ENCODE measurements at regions not wholly inside any gene's neighbourhood (a gene's known extent, or its start where the extent isn't known, plus 50 kb on each side); places are given as distances from the start of the nearest gene placed in this dataset.

DNA sequence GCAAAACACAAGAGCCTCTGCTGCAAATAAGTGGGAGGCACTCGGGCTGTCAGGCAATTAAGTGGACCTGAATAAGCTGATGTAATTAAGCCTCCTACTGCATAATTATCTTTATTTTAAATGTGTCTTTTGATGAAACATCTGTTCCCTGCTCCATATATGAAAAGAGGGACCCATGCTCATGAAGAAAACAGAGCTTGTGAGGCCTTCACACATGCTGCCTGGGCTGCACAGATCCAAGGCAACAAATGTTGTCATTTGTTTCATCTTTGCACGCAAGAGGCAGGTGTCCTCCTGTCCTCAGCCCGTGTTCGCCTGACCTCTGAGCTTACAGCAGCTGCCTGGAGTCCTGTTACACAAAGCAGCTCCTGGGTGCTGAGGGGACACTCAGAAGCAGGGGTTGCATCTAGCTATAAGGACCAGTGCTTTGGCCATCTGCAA is 381.1 kb downstream of the ZNF608 start (continued):
- TF ChIP-seq, protein P1, sequence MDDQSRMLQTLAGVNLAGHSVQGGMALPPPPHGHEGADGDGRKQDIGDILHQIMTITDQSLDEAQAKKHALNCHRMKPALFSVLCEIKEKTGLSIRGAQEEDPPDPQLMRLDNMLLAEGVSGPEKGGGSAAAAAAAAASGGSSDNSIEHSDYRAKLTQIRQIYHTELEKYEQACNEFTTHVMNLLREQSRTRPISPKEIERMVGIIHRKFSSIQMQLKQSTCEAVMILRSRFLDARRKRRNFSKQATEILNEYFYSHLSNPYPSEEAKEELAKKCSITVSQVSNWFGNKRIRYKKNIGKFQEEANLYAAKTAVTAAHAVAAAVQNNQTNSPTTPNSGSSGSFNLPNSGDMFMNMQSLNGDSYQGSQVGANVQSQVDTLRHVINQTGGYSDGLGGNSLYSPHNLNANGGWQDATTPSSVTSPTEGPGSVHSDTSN (IDR thresholded peaks at IDR 0.05) = no peak
- TF ChIP-seq, protein P2, sequence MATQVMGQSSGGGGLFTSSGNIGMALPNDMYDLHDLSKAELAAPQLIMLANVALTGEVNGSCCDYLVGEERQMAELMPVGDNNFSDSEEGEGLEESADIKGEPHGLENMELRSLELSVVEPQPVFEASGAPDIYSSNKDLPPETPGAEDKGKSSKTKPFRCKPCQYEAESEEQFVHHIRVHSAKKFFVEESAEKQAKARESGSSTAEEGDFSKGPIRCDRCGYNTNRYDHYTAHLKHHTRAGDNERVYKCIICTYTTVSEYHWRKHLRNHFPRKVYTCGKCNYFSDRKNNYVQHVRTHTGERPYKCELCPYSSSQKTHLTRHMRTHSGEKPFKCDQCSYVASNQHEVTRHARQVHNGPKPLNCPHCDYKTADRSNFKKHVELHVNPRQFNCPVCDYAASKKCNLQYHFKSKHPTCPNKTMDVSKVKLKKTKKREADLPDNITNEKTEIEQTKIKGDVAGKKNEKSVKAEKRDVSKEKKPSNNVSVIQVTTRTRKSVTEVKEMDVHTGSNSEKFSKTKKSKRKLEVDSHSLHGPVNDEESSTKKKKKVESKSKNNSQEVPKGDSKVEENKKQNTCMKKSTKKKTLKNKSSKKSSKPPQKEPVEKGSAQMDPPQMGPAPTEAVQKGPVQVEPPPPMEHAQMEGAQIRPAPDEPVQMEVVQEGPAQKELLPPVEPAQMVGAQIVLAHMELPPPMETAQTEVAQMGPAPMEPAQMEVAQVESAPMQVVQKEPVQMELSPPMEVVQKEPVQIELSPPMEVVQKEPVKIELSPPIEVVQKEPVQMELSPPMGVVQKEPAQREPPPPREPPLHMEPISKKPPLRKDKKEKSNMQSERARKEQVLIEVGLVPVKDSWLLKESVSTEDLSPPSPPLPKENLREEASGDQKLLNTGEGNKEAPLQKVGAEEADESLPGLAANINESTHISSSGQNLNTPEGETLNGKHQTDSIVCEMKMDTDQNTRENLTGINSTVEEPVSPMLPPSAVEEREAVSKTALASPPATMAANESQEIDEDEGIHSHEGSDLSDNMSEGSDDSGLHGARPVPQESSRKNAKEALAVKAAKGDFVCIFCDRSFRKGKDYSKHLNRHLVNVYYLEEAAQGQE (IDR thresholded peaks at IDR 0.05; ENCODE audit: low read depth, low read length) = no peak
- TF ChIP-seq EZH2phosphoT487 (IDR thresholded peaks at IDR 0.05; ENCODE audit: borderline replicate concordance, low read depth) (no peak), MAX (IDR thresholded peaks at IDR 0.05; ENCODE audit: low read depth) (no peak), ZBTB33 (IDR thresholded peaks at IDR 0.05; ENCODE audit: borderline replicate concordance, low read depth) (no peak)

GRCh38 chr5:124355928-124356327 is 390.5 kb downstream of the ZNF608 start:
- no peaks in the 10 kb centered on the region for H3K79me2 ChIP-seq (ENCODE audit: insufficient read depth)
- CTCF ChIA-PET = no interaction called here

DNA sequence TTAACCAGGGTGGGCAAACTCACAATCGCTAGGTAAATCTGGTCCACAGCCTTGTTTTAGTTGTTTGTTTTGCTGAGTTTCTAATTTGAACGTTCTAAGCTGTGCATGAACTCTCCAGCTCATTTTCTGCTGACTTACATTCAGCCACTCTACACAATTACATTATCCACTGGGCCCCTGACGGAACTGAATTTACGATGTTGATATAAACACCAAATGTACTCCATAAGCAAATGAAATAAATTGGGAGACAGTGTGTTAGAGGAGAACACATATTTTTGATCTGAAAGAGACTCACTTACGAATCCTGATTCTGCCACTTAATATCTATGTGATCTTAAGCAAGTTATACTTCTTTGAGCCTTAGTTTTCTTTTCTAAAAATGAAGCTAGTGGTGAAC is 393.4 kb downstream of the ZNF608 start:
- Histone ChIP-seq H2AFZ (ENCODE audit: low read depth) (no peak overlapping the region), H3K9ac (no peak overlapping the region), H3K4me1 (ENCODE audit: control insufficient read depth in 1 of 2, insufficient read depth in 2 of 2, low read depth in 1 of 2, low read length in 1 of 2) (no peaks in the 10 kb centered on the region), H3K4me2 (no peak overlapping the region), H3K9me2 (no peaks in the 10 kb centered on the region), H3K36me3 (replicated peaks in 1 of 2; ENCODE audit: control insufficient read depth in 1 of 2, insufficient read depth in 2 of 2, low read length in 1 of 2) (no peaks in the 10 kb centered on the region), H4K20me1 (ENCODE audit: insufficient read depth) (no peaks in the 10 kb centered on the region), H3K27ac (ENCODE audit: low read depth in 2 of 2, low read length in 1 of 2) (no peak overlapping the region), H3K4me3 (ENCODE audit: low read depth in 2 of 2, low read length in 1 of 2) (no peak overlapping the region), H3F3A (replicated peaks; ENCODE audit: insufficient read depth) (no peaks in the 10 kb centered on the region), H3K27me3 (ENCODE audit: insufficient read depth) (no peaks in the 10 kb centered on the region), H3K9me3 (no peaks in the 10 kb centered on the region), H3K79me2 (ENCODE audit: insufficient read depth) (no peaks in the 10 kb centered on the region)
- 64% methylated on average over 5 of the region's 5 CpGs for WGBS (ENCODE audit: low lambda C conversion rate)
- ChIA-PET CTCF (no interaction called here), POLR2A (no interaction called here)
- no peak for DNase-seq
- no peak for TF ChIP-seq GABPA (IDR thresholded peaks at IDR 0.05; ENCODE audit: low read depth)
- TF ChIP-seq JUND (IDR thresholded peaks at IDR 0.05) = no peak
- TF ChIP-seq, protein P3, sequence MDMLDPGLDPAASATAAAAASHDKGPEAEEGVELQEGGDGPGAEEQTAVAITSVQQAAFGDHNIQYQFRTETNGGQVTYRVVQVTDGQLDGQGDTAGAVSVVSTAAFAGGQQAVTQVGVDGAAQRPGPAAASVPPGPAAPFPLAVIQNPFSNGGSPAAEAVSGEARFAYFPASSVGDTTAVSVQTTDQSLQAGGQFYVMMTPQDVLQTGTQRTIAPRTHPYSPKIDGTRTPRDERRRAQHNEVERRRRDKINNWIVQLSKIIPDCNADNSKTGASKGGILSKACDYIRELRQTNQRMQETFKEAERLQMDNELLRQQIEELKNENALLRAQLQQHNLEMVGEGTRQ (IDR thresholded peaks at IDR 0.05; ENCODE audit: borderline replicate concordance, low read depth, low read length) = no peak
- TF ChIP-seq, protein P4, sequence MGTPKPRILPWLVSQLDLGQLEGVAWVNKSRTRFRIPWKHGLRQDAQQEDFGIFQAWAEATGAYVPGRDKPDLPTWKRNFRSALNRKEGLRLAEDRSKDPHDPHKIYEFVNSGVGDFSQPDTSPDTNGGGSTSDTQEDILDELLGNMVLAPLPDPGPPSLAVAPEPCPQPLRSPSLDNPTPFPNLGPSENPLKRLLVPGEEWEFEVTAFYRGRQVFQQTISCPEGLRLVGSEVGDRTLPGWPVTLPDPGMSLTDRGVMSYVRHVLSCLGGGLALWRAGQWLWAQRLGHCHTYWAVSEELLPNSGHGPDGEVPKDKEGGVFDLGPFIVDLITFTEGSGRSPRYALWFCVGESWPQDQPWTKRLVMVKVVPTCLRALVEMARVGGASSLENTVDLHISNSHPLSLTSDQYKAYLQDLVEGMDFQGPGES (IDR thresholded peaks at IDR 0.05; ENCODE audit: low read depth, low read length) = no peak
- no peak for TF ChIP-seq POLR2AphosphoS5 (IDR thresholded peaks at IDR 0.05; ENCODE audit: low read depth, low read length)
- TF ChIP-seq ZBTB33 (IDR thresholded peaks at IDR 0.05; ENCODE audit: borderline replicate concordance, low read depth) = no peak
- TF ChIP-seq YY1 (IDR thresholded peaks at IDR 0.05; ENCODE audit: low read depth) = no peak
- no peak for TF ChIP-seq RXRA (IDR thresholded peaks at IDR 0.05; ENCODE audit: borderline replicate concordance, low read depth)
- no peak for TF ChIP-seq NFIC (IDR thresholded peaks at IDR 0.05; ENCODE audit: borderline replicate concordance)

More at GRCh38 chr5:124355928-124356327, 390.5 kb downstream of the ZNF608 start:
- H3K9me2 ChIP-seq = no peaks in the 10 kb centered on the region
- POLR2A ChIA-PET = no interaction called here
- no peaks in the 10 kb centered on the region for H4K20me1 ChIP-seq (ENCODE audit: insufficient read depth)
- no peak overlapping the region for H3K4me2 ChIP-seq
- 72% methylated on average over 1 of the region's 1 CpG for WGBS (ENCODE audit: low lambda C conversion rate)
- no peak for TF ChIP-seq GABPA (IDR thresholded peaks at IDR 0.05; ENCODE audit: low read depth)
- TF ChIP-seq RXRA (IDR thresholded peaks at IDR 0.05; ENCODE audit: borderline replicate concordance, low read depth) = no peak
- TF ChIP-seq POLR2AphosphoS5 (IDR thresholded peaks at IDR 0.05; ENCODE audit: low read depth, low read length) = no peak
- no peak for TF ChIP-seq TCF12 (IDR thresholded peaks at IDR 0.05)
- no peaks in the 10 kb centered on the region for H3K9me3 ChIP-seq
- no peak overlapping the region for H2AFZ ChIP-seq (ENCODE audit: low read depth)
- H3F3A ChIP-seq (replicated peaks; ENCODE audit: insufficient read depth) = no peaks in the 10 kb centered on the region
- no peak overlapping the region for H3K27ac ChIP-seq (ENCODE audit: low read depth in 2 of 2, low read length in 1 of 2)
- H3K27me3 ChIP-seq (ENCODE audit: insufficient read depth) = no peaks in the 10 kb centered on the region
- H3K36me3 ChIP-seq (replicated peaks in 1 of 2; ENCODE audit: control insufficient read depth in 1 of 2, insufficient read depth in 2 of 2, low read length in 1 of 2) = no peaks in the 10 kb centered on the region
- H3K4me1 ChIP-seq (ENCODE audit: control insufficient read depth in 1 of 2, insufficient read depth in 2 of 2, low read depth in 1 of 2, low read length in 1 of 2) = no peaks in the 10 kb centered on the region
- H3K9ac ChIP-seq = no peak overlapping the region
- DNase-seq = no peak
- no peak overlapping the region for H3K4me3 ChIP-seq (ENCODE audit: low read depth in 2 of 2, low read length in 1 of 2)

Measured in SK-N-SH (cell line).